Hematopoietic multipotent progenitor cell (in vitro differentiated cells): ENCODE measurements at regions not wholly inside any gene's neighbourhood (a gene's known extent, or its start where the extent isn't known, plus 50 kb on each side); places are given as distances from the start of the nearest gene placed in this dataset.

Experiments used
- DNase-seq, 3 donors: peaks; one replicate each; pipeline ENCODE4 v3.0.0-alpha.2; 2011 to 2015; ENCODE audit warnings: low read depth in 2 of 3, low spot score in 2 of 3

DNA sequence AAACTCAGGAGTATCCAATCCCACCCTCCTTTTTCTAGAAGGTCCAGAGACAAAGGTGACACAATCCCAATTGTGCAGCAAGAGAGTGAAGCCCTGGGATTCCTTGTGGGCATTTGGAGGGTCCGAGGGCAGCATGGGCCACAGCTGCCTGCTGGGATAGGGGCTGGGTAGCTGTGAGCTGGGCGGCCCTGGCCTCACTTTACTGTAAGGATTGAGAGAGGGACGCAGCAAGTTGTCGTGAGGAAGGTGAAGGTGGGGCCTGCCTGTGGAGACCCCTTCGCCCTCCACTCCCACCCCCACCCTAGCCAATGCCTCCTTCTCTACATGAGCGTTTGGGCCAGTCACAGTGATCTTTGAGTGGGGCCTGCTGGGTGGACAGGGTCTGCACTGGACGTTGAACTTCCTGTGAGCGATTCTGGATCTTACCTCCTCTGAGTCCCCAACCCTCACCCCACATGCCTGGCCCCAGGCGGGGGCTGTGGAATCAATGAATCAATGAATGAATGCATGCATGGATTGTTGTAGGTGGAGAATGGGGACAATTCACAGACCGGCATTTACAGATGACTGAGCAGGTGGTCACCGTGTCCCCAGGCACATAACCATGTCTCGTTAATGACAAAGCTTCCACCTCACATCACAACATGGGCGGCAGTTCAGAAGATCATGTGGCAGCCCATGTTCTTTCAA is 107.2 kb downstream of the INHBB start:
- DNase-seq, result no peak

DNA sequence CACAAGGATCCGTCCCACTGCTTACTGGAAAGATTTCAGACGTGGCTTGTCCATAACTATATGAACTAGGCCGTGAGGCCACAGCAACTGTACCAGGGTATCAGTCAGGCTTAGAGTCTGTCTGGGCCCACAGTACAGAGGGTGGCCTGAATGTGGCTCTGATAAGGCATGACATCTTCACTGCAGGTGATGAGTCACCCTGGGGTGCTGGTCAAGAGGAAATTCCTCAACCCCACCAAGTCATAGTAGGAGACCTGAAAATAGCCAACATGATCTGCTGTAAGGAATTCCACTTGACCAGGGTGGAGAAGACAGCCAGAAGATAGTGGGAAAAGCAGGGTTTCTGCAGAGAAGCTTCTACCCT is 107.7 kb downstream of the INHBB start:
- DNase-seq, result no peak

GRCh38 chr2:120454654-120455385 is 108.9 kb downstream of the INHBB start:
- DNase-seq, result no peak

- DNase-seq, result no peak
These were observed 109.5 kb downstream of the INHBB start for GRCh38 chr2:120455390-120455789.

DNA sequence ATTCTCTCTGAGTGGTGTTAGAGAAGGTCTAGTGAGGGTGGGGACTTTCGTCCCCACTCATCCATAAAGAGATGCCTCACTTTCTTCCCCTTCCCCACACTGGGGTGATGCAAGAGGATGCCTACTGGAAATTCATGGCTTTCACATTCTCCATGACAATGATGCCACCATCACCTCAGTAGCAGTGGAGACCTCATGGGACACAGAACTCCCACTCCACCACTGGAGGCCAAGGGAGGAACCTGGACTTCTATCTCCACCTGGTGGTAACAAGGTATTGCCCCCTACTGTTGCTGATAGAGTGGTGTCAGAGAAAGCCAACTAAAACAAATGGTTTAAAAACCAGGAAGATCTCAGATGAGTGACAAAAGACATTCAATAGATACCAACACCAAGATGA is 110.9 kb downstream of the INHBB start:
- no peak for DNase-seq

- DNase-seq, result no peak
These were observed 114.6 kb downstream of the INHBB start for GRCh38 chr2:120460511-120460910.

- no peak for DNase-seq
These were observed 115.2 kb downstream of the INHBB start for GRCh38 chr2:120461092-120461491.

DNA sequence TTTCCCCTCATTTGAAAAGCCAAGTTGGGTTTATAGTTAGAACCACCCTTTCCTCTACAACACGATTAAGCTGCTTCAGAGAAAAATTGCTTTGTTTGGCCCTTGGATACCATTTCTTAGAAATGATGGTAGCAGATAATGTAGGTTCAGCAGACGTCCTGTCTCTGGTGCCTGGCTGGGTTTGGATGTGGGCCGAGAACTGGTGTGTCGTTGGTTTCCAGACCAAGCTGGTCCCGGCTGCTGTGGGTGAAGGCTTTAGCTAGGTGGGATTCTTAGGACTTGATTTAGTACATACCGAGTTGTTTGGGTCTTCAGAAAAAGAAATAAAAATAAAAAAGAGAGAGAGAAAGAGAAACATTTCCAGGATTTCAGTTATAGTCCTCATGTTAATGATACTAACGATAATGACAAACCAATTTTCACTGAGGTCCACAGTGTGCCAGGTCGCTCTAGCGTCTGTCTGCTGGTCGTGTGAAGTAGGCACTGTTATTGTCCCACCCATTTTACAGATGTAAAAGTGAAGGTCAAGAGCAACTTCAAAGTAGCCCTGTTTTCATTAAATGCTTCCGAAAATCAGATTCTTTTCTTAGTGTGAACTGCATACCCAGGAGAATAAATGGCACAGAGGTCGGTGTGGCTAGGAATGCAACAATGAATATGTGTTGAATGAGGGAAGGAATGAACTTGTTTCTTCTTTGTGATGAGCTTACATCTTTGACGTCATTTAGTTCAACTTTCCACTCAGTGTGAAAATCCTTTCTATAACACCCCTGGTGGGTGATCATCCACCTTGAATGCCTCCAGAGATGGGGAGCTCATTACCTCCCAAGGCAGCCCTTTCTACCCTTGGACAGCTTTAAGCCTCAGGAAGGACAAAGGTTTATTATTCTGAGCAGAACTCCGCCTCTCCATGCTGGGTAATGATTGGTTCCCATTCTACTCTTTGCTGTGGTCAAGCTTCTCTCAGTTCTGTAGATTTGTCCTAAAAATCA is 115.9 kb downstream of the INHBB start:
- DNase-seq, result no peak

DNA sequence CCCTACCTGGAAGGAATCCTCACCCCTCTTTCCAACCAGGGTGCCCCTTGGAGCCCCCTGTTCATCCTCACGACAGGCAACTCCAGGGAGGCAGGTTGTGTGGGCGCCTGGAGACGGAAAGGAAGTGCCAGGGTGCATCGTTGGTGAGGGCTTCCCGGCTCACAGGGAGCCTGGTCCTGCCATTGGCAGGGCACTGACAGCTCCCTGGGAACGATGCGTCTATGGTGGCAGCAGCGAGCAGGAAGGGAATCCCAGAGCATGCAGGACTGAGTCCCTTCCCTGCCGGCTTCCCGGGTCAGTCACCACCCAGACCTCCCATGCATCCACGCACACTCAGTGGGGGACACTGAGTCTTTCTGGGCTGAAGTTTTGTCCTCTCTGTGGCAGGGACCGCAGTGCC is 117.6 kb downstream of the INHBB start:
- DNase-seq, result no peak

- no peak for DNase-seq
These were observed 118.1 kb downstream of the INHBB start for GRCh38 chr2:120463996-120464395.

GRCh38 chr2:120464448-120464931 is 118.6 kb downstream of the INHBB start:
- DNase-seq, result no peak

DNA sequence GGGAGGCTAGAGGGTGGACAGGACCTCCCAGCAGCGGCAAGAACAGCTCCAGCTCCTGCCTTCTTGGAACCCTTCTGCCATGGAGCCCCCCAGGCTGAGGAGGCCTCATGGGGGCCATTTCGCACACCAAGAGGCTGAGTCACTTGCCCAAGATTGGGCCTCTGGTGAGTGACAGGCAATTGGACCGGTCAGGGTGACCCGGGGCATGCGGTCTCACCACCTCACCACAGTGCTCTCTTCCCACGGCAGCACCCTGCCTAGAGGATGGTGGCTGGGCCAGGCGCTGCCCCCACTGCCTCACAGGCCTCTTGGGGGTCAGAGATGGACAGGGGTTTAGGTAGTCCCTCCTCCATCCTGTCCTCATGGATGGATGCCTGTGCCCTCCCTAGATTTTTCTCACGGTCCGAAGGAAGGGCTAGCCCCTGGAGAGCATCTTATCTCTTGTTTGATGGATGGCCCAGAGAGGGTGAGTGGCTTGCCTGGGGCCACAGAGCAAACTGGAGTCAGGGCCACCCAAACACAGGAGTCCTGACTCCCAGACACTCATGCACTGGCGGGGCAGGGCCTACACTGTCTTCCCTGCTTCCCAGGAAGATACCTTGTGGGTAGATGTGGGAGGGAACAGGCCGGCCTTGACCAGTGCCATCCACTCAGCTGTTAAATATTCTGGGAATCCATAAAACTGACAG is 119.2 kb downstream of the INHBB start:
- DNase-seq, result no peak

DNA sequence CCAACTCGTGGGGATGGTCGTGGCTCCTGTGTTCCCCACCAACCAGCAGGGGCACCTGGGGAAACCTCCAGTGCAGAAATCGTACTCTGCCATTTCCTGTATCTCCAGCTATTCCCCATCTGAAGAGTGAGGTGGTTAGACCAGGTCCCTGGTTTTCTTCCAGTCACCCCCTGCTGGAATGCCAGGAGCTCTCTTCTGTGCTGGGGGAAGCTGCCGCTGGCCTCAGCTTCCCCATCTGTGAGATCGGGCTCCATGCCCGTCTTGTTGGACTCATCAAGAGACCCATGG is 119.7 kb downstream of the INHBB start:
- no peak for DNase-seq

DNA sequence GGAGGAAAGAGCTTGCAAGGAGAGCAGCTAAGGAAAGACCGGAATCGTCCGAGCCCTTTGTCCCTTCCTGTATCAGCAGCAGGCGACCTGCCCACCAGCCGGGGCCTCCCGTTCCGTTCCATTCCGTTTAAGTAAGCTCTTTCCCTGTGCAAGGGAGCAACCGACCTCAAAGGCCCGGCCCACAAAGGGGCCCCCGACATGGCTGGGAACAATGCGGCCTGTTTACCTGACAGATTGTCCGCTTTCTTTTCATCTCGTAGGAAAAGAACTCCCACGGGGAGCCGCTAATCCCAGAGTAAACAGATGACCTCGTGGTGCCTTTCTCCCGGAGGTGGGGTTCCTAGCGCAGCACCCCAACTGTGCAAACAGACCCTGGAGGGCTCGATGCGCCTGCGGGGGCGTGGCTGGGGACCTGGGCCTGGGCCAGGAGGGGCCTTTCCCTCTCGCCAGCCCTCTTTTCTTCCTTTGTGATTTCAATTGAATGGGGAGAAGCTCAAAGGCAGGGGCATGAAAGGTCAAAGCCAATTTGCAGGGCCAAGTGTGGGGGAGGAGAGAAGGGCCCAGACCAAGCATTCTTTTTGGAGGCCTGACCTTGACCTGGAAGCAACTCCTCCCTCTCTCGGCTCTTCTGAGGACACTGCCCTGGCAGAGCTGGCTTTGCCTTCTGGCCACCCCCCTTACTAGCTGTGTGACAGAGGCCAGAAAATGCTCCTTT is 120.2 kb downstream of the INHBB start:
- DNase-seq, result no peak

- no peak for DNase-seq
These were observed 120.7 kb downstream of the INHBB start for GRCh38 chr2:120466704-120467054.

DNA sequence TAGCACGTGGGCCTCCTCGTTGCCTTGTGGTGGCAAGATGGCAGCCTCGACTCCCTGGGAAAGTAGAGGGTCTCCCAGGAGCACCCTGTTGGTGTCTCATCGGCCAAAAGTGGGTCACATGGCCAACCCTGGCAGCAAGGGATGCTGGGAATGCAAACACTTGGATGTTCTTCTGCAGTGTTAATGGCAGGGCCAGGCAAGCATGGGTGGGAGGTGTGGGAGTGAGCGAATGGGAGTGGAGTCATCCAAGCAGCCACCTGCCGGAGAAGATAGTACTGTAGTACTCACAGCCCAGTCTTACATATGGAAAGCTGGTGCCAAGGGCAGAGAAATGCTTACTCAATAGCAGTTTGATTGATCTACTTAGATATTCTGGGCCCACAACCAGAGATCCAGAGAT is 122.2 kb downstream of the INHBB start:
- no peak for DNase-seq

- no peak for DNase-seq
These were observed 123.5 kb downstream of the INHBB start for GRCh38 chr2:120469426-120469825.

- DNase-seq, result no peak
These were observed 124.4 kb downstream of the INHBB start for GRCh38 chr2:120470041-120470965.

GRCh38 chr2:120471166-120471565 is 125.2 kb downstream of the INHBB start:
- DNase-seq, result no peak
